GM12892 (cell line): ENCODE measurements at regions not wholly inside any gene's neighbourhood (a gene's known extent, or its start where the extent isn't known, plus 50 kb on each side); places are given as distances from the start of the nearest gene placed in this dataset.
A peak's percentile ranks its signal among the peaks of the same experiment; 100 is the strongest.

Experiments used
- DNase-seq: peaks from one replicate; pipeline ENCODE4 v3.0.0; 2011; ENCODE audit not compliant: insufficient read length
- FAIRE-seq: peaks from 2 replicates; lab custom pipeline; 2011; peaks lifted over from hg19 to GRCh38; lab: Jason Lieb, UNC
- POLR2A ChIP-seq: IDR thresholded peaks from 2 replicates; pipeline ENCODE4 v1.6.1; 2011; ENCODE audit warnings: low read depth, low read length, control low read depth
- POLR2AphosphoS5 ChIP-seq: IDR thresholded peaks from 2 replicates; pipeline ENCODE4 v1.6.1; 2011; ENCODE audit warnings: low read depth, low read length, control low read depth
- TAF1 ChIP-seq: IDR thresholded peaks from 2 replicates; pipeline ENCODE4 v1.6.1; 2011; ENCODE audit warnings: low read depth, mild to moderate bottlenecking, control low read depth, low read length, borderline replicate concordance

DNA sequence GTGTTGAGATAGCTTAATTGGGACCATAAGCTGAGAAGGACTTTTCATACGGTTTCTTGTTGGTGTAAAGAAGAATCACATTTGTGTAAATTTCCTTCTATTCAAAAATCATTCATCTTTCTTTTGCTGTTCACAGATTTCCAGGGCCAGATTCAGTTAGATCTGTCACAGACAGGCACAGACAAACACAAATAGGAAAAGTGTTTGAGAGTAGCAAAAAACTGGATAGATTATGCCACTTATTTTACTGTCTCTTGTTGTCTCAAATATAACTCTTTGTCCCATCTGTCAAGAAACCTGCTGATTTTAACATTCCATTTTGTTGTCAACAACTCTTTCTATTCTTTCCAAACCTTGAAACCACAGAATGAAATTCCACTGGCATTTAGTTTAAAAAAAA, 142.8 kb downstream of the ID4 start:
- FAIRE-seq (no peak), DNase-seq (no peak)
- TF ChIP-seq TAF1 (no peak), POLR2A (no peak), POLR2AphosphoS5 (no peak)

DNA sequence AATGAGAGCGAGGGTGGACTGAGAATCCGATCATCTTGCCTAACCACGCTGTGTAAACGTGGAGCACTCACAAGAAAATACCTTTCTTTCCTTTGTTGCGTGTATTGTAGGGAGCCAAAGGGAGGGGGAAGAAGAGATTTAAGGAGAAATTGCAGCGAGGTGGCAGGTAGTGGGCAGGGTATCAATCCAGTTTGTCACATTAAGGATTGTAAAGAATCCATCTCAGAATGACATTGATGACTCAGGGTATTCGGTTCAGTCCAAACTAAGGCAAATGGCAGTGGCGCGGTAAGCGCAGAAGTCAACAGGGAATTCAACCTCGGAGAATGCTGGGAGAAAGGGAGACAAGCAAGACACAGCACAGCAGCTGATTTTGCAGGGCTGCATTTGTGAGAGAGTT, 146.2 kb downstream of the ID4 start:
- TF ChIP-seq POLR2AphosphoS5 (no peak), TAF1 (no peak), POLR2A (no peak)
- DNase-seq (no peak), FAIRE-seq (no peak)

DNA sequence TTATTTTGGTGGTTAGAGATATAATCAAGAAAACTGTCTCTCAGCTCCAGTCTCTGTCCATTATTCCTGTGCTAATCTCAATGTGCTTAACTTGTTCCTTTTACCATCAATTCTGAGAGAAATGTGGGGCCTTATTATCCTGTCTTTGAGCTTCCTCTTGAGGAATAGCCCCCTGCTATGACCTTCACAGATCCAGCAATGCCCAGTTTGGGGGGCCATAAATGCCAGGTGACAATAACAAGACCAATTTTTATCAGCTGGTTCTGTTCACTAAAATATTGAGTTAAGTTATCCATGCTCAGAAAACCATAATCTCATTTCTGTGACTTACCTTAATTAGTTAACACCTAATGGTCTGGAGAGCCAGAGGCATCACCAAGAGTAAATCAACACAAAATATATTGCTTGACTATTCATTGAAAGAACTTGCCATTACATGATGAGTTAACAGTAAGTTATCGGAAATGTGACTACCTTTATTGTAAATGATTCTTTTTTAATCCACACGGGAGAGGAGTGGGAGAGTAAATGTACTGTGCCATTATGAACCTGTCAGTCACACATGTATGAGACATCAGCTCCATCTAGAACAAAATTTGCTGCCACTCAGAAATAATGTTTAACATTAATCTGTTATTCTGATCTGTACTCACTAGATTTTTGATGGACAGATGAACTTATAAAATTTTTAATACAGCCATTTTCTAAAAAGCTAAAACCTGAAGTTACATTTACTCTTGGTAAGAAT, 149.7 kb downstream of the ID4 start:
- DNase-seq (no peak), FAIRE-seq (no peak)
- TF ChIP-seq TAF1 (no peak), POLR2A (no peak), POLR2AphosphoS5 (no peak)

DNA sequence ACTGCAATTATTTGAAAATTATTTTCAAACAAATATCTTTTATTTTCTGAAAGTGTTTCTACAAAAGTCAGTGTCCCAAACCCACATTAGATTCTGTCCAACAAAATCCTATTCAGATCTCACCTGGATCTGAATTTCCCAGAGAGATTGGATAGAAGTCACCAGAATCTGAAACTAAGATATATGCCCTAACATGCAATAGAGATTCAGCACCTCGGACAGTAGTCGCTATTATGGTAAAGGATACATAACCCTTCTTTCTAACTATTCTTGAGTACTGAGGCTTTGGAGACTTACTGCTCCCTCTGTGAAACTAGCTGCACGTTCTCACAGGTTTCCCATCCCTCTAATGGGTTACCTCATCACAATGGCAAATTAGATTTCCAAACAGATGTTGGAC, 151.4 kb downstream of the ID4 start:
- FAIRE-seq (no peak), DNase-seq (no peak)
- TF ChIP-seq TAF1 (no peak), POLR2AphosphoS5 (no peak), POLR2A (no peak)

DNA sequence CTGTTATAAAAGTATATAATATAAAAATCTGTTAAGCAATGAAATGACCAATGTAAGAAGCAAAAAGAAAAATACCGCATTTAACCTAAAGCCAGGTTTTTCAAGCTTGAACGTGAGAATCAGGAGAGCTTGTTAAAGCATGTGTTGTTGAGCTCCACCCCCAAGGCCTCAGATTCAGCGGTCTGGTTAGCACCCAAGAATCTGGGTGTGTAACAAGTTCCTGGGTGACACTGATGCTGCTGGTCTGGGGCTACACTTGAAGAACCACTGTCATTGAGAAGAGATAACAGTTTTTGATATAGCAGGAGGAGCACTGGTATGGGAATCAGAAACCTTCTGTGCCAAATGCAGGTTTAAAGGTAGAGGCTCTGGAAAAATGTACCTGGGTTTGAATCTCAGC, 154.0 kb downstream of the ID4 start:
- no peak for DNase-seq
- TF ChIP-seq POLR2AphosphoS5 (no peak), TAF1 (no peak), POLR2A (no peak)
- no peak for FAIRE-seq

DNA sequence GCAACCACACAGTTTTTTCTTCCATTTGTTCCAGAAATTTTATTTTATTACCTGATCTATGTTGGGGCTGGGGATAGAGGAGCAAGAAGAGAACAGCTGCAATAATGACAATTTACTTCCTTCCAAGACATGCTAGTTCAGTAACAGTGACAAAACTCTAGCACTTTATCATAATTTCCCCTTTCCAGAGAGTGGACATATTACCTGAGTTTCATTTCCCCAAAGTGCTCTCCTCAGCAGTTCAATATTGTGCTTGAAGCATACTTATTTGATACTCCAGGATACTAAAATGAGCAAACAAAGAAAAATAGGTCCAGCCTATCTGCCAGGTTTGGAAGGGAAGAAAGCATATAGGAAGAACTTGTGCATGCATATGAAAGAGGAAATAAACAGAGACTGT, 157.7 kb downstream of the ID4 start:
- FAIRE-seq (no peak), DNase-seq (no peak)
- no peak for TF ChIP-seq POLR2A
- no peak for TF ChIP-seq TAF1
- TF ChIP-seq POLR2AphosphoS5, result no peak

DNA sequence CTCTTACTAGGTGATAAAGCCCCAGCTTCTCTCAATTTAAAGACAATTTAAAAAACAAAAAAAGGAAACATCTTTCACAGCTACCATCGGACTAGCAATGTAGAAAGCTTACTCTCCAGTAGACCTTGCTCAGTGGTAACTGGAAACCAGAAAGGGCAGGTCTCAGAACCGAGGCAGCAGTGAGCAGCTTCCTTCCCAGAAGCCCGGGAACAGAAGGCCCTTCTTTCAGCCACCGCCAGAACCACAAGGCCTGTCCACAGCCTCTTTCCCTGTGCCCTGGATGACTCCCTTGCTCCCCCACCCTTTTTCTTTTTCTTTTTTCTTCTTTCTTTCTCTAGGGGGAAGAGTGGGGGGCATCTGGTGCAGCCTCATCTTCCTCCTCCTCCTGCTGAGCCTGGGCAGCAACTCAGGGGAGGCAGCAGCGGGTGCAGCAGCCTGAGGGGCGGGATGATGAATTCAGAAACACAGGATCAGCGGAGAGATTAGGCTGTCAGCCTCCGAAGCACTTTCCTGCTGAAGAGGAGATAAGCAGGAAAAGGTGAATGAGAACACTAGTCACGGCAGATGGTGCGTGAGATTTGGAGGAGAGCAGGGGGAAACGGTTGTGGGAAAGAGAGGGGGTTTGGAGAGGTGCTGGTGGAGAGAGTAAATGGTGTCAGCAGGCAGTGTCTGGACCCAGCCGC, 158.5 kb downstream of the ID4 start:
- TF ChIP-seq POLR2A (no peak), POLR2AphosphoS5 (no peak), TAF1 (no peak)
- DNase-seq (no peak), FAIRE-seq (no peak)

DNA sequence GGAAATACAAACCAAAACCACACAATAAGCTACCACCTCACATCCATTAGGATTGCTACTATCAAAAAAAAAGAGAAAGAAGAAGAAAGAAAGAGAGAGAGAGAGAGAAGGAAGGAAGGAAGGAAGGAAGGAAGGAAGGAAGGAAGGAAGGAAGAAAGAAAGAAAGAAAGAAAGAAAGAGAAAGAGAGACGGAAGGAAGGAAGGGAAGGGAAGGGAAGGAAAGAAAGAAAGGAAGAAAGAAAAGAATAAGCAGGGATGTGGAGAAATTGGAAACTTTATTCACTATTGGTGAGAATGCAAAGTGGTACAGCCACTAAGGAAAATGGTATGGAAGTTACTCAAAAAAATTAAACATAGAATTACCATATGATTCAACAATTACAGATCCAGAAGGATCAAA, 159.9 kb downstream of the ID4 start:
- no peak for FAIRE-seq
- DNase-seq, result no peak
- no peak for TF ChIP-seq POLR2A
- TF ChIP-seq TAF1, result no peak
- TF ChIP-seq POLR2AphosphoS5, result no peak

DNA sequence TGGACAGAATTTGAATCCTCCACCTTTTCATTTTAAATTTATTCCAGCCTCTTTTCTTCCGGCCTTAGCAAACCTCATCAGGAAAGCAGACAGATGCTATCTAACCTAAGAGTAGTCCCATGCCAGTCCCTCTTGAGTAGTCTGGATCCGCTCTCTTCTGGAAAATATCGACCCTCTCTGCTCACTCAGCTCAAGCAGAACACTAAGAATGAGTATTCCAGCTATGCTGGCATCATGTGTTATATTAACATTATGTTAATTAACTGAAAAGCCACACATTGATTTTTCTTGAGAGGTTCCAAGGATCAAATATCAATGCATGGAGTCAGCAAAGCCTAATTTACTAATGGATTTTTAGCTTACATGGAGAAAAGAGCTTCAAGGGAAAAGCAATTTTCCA, 161.4 kb downstream of the ID4 start:
- DNase-seq, result no peak
- FAIRE-seq, result no peak
- TF ChIP-seq POLR2AphosphoS5, result no peak
- no peak for TF ChIP-seq POLR2A
- no peak for TF ChIP-seq TAF1

DNA sequence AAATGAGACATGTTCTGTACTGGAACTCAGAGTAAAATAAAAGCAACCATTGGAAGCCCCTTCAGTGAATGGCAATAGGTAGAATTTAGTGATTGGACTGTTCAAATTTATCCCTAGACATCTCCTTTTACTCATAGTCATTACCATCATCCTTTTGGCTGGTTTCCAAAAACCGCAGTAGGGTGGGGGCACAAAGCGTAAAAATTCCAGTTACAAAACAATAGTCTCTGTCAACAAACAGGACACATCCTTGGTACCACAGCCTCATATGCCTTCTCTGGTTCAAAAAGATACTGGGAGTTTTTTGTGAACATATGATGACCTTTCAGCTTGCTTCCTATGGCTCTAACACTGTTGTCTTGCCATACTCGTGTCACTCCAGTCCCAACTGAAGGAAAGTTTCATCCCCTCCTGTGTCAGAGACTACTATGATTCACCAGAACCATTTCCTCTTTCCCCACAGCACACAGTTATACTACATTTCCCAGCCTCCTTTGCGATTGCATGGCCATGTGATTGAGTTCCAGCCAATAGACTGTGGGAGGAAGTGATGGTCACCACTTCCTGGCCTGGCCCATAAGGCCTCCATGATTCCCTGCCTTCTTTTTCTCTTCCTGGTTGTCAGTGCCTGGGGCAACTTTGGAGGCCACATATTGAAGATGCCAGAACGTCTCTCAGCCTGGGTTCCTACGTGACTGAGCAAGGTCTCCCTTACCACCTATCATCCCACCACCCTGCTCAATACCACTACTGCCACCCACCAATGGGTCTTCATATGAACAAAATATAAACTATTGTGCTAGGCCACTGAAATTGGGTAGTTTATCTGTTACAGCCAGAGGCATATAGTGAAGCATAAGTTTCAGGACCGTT, 162.4 kb downstream of the ID4 start:
- peak; percentile 74 for FAIRE-seq

DNA sequence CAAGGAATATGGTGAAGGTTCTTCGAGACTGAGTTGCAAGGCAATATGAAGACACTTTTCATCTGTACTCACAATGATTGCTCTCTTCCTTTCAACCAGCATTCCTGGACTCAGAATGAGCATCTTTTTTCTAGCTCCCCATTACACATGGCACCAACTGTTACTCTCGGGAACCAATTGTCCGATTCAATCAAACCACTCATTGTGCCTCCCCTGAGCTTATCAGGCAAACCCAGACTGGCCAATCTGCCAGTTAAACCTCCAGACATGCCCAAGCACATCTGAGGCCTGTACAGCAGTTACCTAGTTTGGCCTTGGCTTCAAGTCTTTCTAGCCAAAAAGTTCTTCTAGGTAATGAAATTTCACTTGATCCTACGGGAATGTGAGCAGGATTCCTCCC, 164.1 kb downstream of the ID4 start:
- DNase-seq (no peak), FAIRE-seq (no peak)
- no peak for TF ChIP-seq POLR2AphosphoS5
- TF ChIP-seq TAF1, result no peak
- no peak for TF ChIP-seq POLR2A

More for the DNA sequence above, 162.4 kb downstream of the ID4 start:
- TF ChIP-seq TAF1 (no peak), POLR2A (no peak), POLR2AphosphoS5 (no peak)
- DNase-seq, result no peak

DNA sequence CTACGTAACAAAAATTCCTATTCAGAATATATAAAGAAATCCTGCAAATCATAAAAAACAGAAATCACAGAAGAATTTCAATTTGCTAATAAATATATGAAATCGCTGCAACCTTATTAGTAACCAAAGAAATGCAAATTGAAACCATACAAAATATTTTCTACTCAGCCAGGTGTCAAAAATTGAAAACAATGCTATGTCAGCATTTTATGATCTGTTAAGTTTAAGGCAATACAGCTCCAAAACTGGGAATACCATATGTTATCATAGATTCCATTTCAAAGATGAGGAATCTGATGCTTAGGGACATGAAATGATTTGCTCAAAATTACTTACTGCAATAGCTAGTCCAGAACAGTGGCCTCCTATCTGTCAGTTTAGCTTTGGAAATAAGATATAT, 168.9 kb downstream of the ID4 start:
- no peak for TF ChIP-seq TAF1
- TF ChIP-seq POLR2A, result no peak
- TF ChIP-seq POLR2AphosphoS5, result no peak
- no peak for DNase-seq
- no peak for FAIRE-seq
